ENCODE measurements at regions not wholly inside any gene's neighbourhood (a gene's known extent, or its start where the extent isn't known, plus 50 kb on each side); places are given as distances from the start of the nearest gene placed in this dataset.

DNA sequence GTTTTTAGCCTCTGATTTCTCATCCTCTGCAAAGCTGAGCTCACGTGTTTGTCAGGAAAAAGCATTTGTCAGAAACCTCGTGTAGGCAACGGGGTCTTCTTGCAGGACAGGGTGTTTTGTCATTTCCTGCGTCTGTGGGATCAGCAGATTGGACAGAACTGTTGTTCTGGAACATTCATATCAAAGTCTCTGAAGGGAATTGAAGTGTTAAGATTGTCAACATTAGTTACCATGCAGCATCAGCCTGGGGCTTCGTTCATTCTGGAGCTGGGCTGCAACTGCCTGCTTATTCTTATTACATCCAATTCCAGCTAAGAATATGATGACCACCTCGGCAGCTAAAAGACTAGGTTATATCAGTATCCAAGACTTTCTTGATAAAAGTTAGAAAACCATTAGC, 71.0 kb upstream of the RALGAPA2 start:
- Mint-ChIP-seq H3K9me3 (peaks cover 3% of the 10 kb centered on the region), H3K4me3 (no peak overlapping the region), H3K36me3 (ENCODE audit: low read depth) (no peaks in the 10 kb centered on the region), H3K27ac (no peak overlapping the region), H3K27me3 (ENCODE audit: insufficient read depth) (peaks cover 3% of the 10 kb centered on the region), H3K4me1 (ENCODE audit: low read depth) (no peaks in the 10 kb centered on the region)
- no peak for DNase-seq (ENCODE audit: low spot score)
- intact Hi-C loops (cut with micrococcal nuclease) = no loop called here

GRCh38 chr20:20782755-20783154, 70.3 kb upstream of the RALGAPA2 start:
- Mint-ChIP-seq H3K4me1 (ENCODE audit: low read depth) (no peaks in the 10 kb centered on the region), H3K36me3 (ENCODE audit: low read depth) (no peaks in the 10 kb centered on the region), H3K27me3 (ENCODE audit: insufficient read depth) (peaks cover 3% of the 10 kb centered on the region), H3K9me3 (peaks cover 3% of the 10 kb centered on the region), H3K4me3 (no peak overlapping the region), H3K27ac (no peak overlapping the region)
- intact Hi-C loops (cut with micrococcal nuclease) = no loop called here
- DNase-seq (ENCODE audit: low spot score) = no peak

GRCh38 chr20:20782231-20782630, 69.8 kb upstream of the RALGAPA2 start:
- intact Hi-C loops (cut with micrococcal nuclease) = no loop called here

GRCh38 chr20:20781029-20781428, 68.6 kb upstream of the RALGAPA2 start:
- H3K4me1 Mint-ChIP-seq (ENCODE audit: low read depth) = no peaks in the 10 kb centered on the region
- no peaks in the 10 kb centered on the region for H3K36me3 Mint-ChIP-seq (ENCODE audit: low read depth)
- H3K9me3 Mint-ChIP-seq = peaks cover 2% of the 10 kb centered on the region
- peaks cover 3% of the 10 kb centered on the region for H3K27me3 Mint-ChIP-seq (ENCODE audit: insufficient read depth)
- intact Hi-C loops (cut with micrococcal nuclease) = no loop called here
- no peak overlapping the region for H3K4me3 Mint-ChIP-seq
- DNase-seq (ENCODE audit: low spot score) = no peak
- no peak overlapping the region for H3K27ac Mint-ChIP-seq

More at GRCh38 chr20:20782231-20782630, 69.8 kb upstream of the RALGAPA2 start:
- no peak for DNase-seq (ENCODE audit: low spot score)
- Mint-ChIP-seq H3K4me1 (ENCODE audit: low read depth) (no peaks in the 10 kb centered on the region), H3K4me3 (no peak overlapping the region), H3K27me3 (ENCODE audit: insufficient read depth) (peaks cover 3% of the 10 kb centered on the region), H3K9me3 (peaks cover 3% of the 10 kb centered on the region), H3K27ac (no peak overlapping the region), H3K36me3 (ENCODE audit: low read depth) (no peaks in the 10 kb centered on the region)

DNA sequence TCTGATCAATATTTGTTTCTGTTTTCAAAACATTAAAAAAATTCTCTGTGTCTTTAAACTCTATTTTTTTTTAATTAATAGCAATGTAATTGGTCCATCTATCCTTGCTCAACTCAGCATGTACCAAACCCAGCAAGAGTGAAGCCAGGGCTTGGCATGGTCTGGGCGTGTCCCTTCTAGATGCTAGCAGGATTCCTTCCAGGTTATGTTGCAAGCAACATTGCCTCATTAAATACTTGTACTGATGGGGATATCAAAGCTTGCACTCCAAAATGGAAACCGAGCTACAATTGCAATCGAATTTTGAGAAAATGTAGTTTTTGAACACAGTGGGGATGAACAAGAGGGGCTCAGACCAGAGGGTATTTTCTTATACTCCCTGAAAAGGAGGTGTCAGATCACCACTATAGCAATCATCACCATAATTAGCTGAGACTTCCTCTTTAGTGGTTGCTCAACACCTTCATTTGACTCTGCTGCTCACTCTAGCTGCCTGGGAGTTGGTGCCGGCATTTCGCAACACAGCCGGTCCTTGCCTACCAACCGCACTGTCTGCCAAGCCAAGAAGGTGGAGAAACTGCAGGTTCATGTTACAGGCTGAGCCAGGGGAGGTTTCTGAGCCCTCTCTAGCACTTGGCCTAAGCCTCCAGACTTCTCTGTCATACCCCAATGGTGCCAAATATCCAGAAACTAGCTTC, 67.8 kb upstream of the RALGAPA2 start:
- no peak for DNase-seq (ENCODE audit: low spot score)
- Mint-ChIP-seq H3K36me3 (ENCODE audit: low read depth) (no peaks in the 10 kb centered on the region), H3K27me3 (ENCODE audit: insufficient read depth) (peaks cover 3% of the 10 kb centered on the region), H3K4me1 (ENCODE audit: low read depth) (no peaks in the 10 kb centered on the region), H3K9me3 (no peaks in the 10 kb centered on the region), H3K4me3 (no peak overlapping the region), H3K27ac (no peak overlapping the region)
- intact Hi-C loops (cut with micrococcal nuclease) = no loop called here

DNA sequence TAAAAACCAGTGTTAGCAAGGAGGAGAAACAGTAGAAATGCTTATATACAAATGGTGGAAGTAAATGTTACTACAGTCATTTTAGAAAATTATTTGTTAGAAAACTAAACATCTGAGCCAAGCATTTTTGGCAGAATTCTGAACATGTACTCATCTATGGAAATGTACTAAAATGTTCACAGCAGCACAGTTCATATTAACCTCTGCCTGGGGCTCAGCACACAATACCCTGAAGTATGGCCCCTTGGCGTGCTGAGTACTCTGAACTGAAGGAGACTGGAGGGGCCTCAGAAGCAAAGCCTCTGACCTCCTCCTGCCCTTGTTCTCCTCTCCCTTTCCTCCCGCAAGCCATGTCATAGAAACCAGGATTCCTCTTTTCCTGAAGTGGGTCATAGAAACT, 66.2 kb upstream of the RALGAPA2 start:
- H3K4me1 Mint-ChIP-seq (ENCODE audit: low read depth) = no peaks in the 10 kb centered on the region
- H3K4me3 Mint-ChIP-seq = no peak overlapping the region
- peaks cover 3% of the 10 kb centered on the region for H3K27me3 Mint-ChIP-seq (ENCODE audit: insufficient read depth)
- no peaks in the 10 kb centered on the region for H3K36me3 Mint-ChIP-seq (ENCODE audit: low read depth)
- no peaks in the 10 kb centered on the region for H3K9me3 Mint-ChIP-seq
- no peak overlapping the region for H3K27ac Mint-ChIP-seq
- intact Hi-C loops (cut with micrococcal nuclease) = no loop called here
- DNase-seq (ENCODE audit: low spot score) = no peak

GRCh38 chr20:20772497-20773085, 60.1 kb upstream of the RALGAPA2 start:
- no peak for DNase-seq (ENCODE audit: low spot score)
- intact Hi-C loops (cut with micrococcal nuclease) = no loop called here
- no peak overlapping the region for H3K27ac Mint-ChIP-seq

DNA sequence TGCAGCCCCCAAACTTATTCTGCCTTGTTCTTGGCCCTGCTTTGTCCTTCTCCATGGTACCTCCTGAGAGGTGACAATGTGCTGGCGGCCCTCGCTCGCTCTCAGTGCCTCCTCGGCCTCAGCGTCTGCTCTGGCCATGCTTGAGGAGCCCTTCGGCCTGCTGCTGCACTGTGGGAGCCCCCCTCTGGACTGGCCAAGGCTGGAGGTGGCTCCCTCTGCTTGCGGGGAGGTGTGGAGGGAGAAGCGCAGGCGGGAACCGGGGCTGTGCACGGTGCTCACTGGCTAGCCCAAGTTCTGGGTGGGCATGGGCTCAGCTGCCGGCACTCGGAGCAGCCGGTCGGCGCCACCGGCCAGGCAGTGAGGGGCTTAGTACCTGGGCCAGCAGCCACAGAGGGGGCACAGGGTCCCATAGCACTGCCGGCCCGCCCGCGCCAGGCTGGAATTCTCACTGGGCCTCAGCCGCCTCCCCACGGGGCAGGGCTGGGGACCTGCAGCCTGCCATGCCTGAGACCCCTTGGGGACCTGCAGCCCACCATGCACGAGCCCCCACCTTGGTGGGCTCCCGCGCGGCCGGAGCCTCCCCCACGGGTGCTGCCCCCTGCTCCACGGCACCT, 55.9 kb upstream of the RALGAPA2 start:
- intact Hi-C loops (cut with micrococcal nuclease) = no loop called here
- Mint-ChIP-seq H3K36me3 (ENCODE audit: low read depth) (no peaks in the 10 kb centered on the region), H3K9me3 (no peaks in the 10 kb centered on the region), H3K4me3 (no peak overlapping the region), H3K4me1 (ENCODE audit: low read depth) (no peaks in the 10 kb centered on the region), H3K27me3 (ENCODE audit: insufficient read depth) (peaks cover 9% of the 10 kb centered on the region), H3K27ac (no peak overlapping the region)
- DNase-seq (ENCODE audit: low spot score) = no peak

More at GRCh38 chr20:20772497-20773085, 60.1 kb upstream of the RALGAPA2 start:
- Mint-ChIP-seq H3K4me3 (no peak overlapping the region), H3K36me3 (ENCODE audit: low read depth) (no peaks in the 10 kb centered on the region), H3K27me3 (ENCODE audit: insufficient read depth) (peaks cover 3% of the 10 kb centered on the region), H3K9me3 (no peaks in the 10 kb centered on the region), H3K4me1 (ENCODE audit: low read depth) (no peaks in the 10 kb centered on the region)

DNA sequence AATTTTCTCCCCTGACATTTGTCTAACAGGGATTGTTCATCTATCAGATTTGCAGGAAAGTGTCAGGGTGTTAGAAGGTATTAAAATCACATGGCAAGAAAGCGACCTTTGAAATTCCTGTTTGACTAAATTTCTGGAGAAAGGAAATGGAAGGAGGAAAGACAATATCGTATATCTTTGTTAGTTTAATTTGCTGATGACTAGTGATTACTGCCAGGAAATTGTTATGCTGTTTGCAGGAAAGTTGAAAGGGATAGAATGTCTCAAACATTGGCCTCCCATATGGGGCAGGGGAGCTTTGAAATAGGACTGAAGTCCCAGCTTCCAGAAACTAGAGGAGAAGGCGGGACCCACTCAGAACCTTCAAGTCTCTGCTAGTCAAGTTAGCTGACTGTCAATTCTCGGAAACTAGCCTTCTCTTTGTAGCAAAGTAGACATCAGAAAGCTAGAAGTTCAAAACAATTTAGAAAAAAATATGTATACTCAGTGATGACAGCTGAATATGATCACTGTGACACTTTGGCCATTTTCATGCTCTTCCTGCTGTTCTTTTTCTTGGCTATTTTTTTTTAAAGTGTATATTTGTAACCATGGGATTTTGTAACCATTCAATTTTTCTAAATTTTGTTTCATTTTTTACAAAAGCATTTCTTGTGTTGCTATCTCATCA, 53.4 kb upstream of the RALGAPA2 start:
- intact Hi-C loops (cut with micrococcal nuclease) = no loop called here
- Mint-ChIP-seq H3K4me1 (ENCODE audit: low read depth) (no peaks in the 10 kb centered on the region), H3K27ac (no peak overlapping the region), H3K27me3 (ENCODE audit: insufficient read depth) (peaks cover 13% of the 10 kb centered on the region), H3K36me3 (ENCODE audit: low read depth) (no peaks in the 10 kb centered on the region), H3K9me3 (no peaks in the 10 kb centered on the region), H3K4me3 (no peak overlapping the region)
- no peak for DNase-seq (ENCODE audit: low spot score)

DNA sequence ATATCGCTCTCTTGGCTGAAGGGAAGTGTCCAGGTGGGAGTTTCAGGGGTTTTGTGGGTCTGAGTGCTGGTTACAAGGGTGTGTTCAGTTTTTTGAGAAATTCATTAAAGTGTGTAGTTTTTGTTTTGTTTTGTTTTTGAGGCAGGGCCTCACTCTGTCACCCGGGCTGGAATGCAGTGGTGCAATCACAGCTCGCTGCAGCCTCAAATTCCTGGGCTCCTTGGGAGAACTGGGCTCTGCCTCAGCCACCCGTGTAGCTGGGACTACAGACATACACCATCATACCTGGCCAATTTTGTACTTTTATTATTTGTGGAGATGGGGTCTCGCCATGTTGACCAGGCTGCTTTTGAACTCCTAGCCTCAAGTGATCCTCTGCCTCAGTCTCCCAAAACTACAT, 51.2 kb upstream of the RALGAPA2 start:
- H3K9me3 Mint-ChIP-seq = no peaks in the 10 kb centered on the region
- intact Hi-C loops (cut with micrococcal nuclease) = no loop called here
- no peaks in the 10 kb centered on the region for H3K4me1 Mint-ChIP-seq (ENCODE audit: low read depth)
- DNase-seq (ENCODE audit: low spot score) = no peak
- H3K27ac Mint-ChIP-seq = no peak overlapping the region
- H3K36me3 Mint-ChIP-seq (ENCODE audit: low read depth) = no peaks in the 10 kb centered on the region
- H3K27me3 Mint-ChIP-seq (ENCODE audit: insufficient read depth) = peaks cover 11% of the 10 kb centered on the region
- H3K4me3 Mint-ChIP-seq = no peak overlapping the region

Data from activated T-helper 1 cell treated with anti-CD3 and anti-CD28 coated beads, Interleukin-12 subunit alpha, Interleukin-12 subunit beta, Interleukin-2, Interleukin-4 antibody, amounts not matched to agents 30 ng/mL and 10 ng/mL and 1 ng/mL, durations not matched to agents 14 hours and 24 hours and 36 hours (primary cell).